HL-60 (cell line): ENCODE measurements at regions not wholly inside any gene's neighbourhood (a gene's known extent, or its start where the extent isn't known, plus 50 kb on each side); places are given as distances from the start of the nearest gene placed in this dataset.

ENCODE experiments used
- DNase-seq, 2 experiments: peaks; one replicate each; pipeline ENCODE4 v3.0.0-alpha.2; 2010 to 2020; ENCODE audit warnings: low read depth in 1 of 2, low spot score in 1 of 2
- H3K27ac ChIP-seq: fragments of 250-450 bp; sonication (Bioruptor Pico); replicated peaks from 2 replicates; pipeline ENCODE4 v1.5.1; 2020; ENCODE audit warnings: mild to moderate bottlenecking, moderate library complexity
- H3K27me3 ChIP-seq: fragments of 250-450 bp; sonication (Bioruptor Pico); 2 replicates; pipeline ENCODE4 v1.5.1; 2021; ENCODE audit warnings: mild to moderate bottlenecking, moderate library complexity; ENCODE audit not compliant: insufficient read depth, poor library complexity, severe bottlenecking
- H3K4me3 ChIP-seq: replicated peaks from 2 replicates; pipeline ENCODE4 v1.5.1; 2011; ENCODE audit warnings: mild to moderate bottlenecking, control low read depth, low read length; ENCODE audit not compliant: insufficient read depth
- GABPA ChIP-seq: IDR thresholded peaks from 2 replicates; pipeline ENCODE4 v1.6.1; 2012; ENCODE audit warnings: low read depth
- POLR2AphosphoS5 ChIP-seq: IDR thresholded peaks from 2 replicates; pipeline ENCODE4 v1.6.1; 2012; ENCODE audit warnings: low read depth
- SPI1 ChIP-seq: IDR thresholded peaks from 2 replicates; pipeline ENCODE4 v1.6.1; 2012; ENCODE audit warnings: low read depth, mild to moderate bottlenecking, borderline replicate concordance
- TF ChIP-seq, protein P1 (sequence below): IDR thresholded peaks from one replicate; pipeline ENCODE4 v1.5.1; 2011; ENCODE audit warnings: low read length, control low read depth, inconsistent platforms; ENCODE audit not compliant: insufficient read depth
- TF ChIP-seq, protein P2 (sequence below): IDR thresholded peaks from 2 replicates; pipeline ENCODE4 v1.6.1; 2012; ENCODE audit warnings: low read depth; ENCODE audit not compliant: insufficient replicate concordance

- H3K27ac ChIP-seq = no peak overlapping the region
- DNase-seq = peak in 1 of 2 experiments; percentile 1
- peak overlapping the region; percentile 33 for H3K4me3 ChIP-seq
- peaks cover 2% of the 10 kb centered on the region for H3K27me3 ChIP-seq
- TF ChIP-seq, protein P1, sequence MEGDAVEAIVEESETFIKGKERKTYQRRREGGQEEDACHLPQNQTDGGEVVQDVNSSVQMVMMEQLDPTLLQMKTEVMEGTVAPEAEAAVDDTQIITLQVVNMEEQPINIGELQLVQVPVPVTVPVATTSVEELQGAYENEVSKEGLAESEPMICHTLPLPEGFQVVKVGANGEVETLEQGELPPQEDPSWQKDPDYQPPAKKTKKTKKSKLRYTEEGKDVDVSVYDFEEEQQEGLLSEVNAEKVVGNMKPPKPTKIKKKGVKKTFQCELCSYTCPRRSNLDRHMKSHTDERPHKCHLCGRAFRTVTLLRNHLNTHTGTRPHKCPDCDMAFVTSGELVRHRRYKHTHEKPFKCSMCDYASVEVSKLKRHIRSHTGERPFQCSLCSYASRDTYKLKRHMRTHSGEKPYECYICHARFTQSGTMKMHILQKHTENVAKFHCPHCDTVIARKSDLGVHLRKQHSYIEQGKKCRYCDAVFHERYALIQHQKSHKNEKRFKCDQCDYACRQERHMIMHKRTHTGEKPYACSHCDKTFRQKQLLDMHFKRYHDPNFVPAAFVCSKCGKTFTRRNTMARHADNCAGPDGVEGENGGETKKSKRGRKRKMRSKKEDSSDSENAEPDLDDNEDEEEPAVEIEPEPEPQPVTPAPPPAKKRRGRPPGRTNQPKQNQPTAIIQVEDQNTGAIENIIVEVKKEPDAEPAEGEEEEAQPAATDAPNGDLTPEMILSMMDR = no peak
- TF ChIP-seq, protein P2, sequence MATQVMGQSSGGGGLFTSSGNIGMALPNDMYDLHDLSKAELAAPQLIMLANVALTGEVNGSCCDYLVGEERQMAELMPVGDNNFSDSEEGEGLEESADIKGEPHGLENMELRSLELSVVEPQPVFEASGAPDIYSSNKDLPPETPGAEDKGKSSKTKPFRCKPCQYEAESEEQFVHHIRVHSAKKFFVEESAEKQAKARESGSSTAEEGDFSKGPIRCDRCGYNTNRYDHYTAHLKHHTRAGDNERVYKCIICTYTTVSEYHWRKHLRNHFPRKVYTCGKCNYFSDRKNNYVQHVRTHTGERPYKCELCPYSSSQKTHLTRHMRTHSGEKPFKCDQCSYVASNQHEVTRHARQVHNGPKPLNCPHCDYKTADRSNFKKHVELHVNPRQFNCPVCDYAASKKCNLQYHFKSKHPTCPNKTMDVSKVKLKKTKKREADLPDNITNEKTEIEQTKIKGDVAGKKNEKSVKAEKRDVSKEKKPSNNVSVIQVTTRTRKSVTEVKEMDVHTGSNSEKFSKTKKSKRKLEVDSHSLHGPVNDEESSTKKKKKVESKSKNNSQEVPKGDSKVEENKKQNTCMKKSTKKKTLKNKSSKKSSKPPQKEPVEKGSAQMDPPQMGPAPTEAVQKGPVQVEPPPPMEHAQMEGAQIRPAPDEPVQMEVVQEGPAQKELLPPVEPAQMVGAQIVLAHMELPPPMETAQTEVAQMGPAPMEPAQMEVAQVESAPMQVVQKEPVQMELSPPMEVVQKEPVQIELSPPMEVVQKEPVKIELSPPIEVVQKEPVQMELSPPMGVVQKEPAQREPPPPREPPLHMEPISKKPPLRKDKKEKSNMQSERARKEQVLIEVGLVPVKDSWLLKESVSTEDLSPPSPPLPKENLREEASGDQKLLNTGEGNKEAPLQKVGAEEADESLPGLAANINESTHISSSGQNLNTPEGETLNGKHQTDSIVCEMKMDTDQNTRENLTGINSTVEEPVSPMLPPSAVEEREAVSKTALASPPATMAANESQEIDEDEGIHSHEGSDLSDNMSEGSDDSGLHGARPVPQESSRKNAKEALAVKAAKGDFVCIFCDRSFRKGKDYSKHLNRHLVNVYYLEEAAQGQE = no peak
- TF ChIP-seq SPI1 (no peak), POLR2AphosphoS5 (no peak), GABPA (no peak)
Measured at GRCh38 chr10:22475651-22476600, 130.6 kb downstream of the SPAG6 start.

DNA sequence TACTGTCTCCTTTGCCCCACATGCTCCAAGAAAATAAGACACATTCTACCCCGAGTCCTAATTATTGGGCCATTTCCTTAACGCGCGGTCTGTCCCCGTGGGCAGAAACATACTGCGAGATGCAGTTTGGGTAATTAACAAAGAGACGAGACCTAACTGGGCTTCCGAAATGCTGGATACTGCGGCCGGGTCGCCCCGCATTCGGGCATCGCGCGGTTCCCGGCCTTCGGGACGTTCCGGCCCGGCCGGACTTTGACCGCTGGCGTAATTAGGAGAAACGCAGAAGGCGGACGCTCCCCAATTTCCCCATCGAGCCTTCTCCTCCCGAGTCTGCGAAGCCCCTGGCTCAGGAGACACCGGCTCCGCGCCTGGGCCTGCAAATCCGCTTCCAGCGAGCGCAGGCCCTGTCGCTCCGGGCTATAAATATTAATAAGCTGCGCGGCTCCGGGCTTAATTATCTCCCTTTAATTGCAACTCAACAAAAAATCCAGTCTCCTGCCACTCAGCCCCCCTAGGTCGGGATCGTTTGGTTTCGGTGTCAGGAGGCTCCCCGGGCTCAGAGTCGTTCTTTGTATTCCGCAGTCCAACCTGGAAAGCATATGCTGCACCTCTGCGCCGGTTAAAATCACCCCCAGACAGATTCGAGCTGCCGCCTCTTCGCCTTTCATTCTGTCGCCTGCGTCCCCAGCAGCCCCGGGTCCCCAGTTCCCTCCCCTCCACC, 131.5 kb downstream of the SPAG6 start:
- peaks cover 2% of the 10 kb centered on the region for H3K27me3 ChIP-seq
- no peak overlapping the region for H3K4me3 ChIP-seq
- H3K27ac ChIP-seq = no peak overlapping the region
- DNase-seq = no peak
- TF ChIP-seq, protein P2 = no peak
- TF ChIP-seq GABPA = no peak
- no peak for TF ChIP-seq SPI1
- TF ChIP-seq POLR2AphosphoS5 = no peak
- TF ChIP-seq, protein P1 = no peak

- H3K4me3 ChIP-seq = no peak overlapping the region
- no peak for DNase-seq
- no peak overlapping the region for H3K27ac ChIP-seq
- peaks cover 2% of the 10 kb centered on the region for H3K27me3 ChIP-seq
- TF ChIP-seq GABPA (no peak), SPI1 (no peak), POLR2AphosphoS5 (no peak)
- TF ChIP-seq, protein P1 = no peak
- TF ChIP-seq, protein P2 = no peak
Measured at GRCh38 chr10:22477334-22478287, 132.3 kb downstream of the SPAG6 start.
